PC-3 (cell line): ENCODE measurements at regions not wholly inside any gene's neighbourhood (a gene's known extent, or its start where the extent isn't known, plus 50 kb on each side); places are given as distances from the start of the nearest gene placed in this dataset.

Experiments
- ATAC-seq: fragments of 200-7000 bp; cut with Tn5 transposase; 2 replicates; pipeline ENCODE4 v1.9.1; 2020; ENCODE audit warnings: mild to moderate bottlenecking, moderate library complexity
- BruUV-seq: library from RNA; stranded (reverse); fragments of 400-500 nt; replicated peaks from 2 replicates; lab custom pipeline; 2021; lab: Mats Ljungman, UMichigan
- CTCF ChIA-PET: fragments of 300-600 bp; sonication (Branson Sonifier 250); formaldehyde crosslinking; loops from one replicate; lab custom pipeline; 2022; ENCODE audit warnings: antibody characterized with exemption; lab: Charles Lee
- POLR2A ChIA-PET: fragments of 300-600 bp; sonication (Branson Sonifier 250); formaldehyde crosslinking; loops from one replicate; lab custom pipeline; 2022; ENCODE audit warnings: antibody characterized with exemption; ENCODE audit not compliant: unreplicated experiment; lab: Charles Lee
- DNase-seq: peaks from one replicate; pipeline ENCODE4 v3.0.0-alpha.2; 2015
- H2AFZ ChIP-seq: fragments of 300-600 bp; sonication (generic); 2 replicates; pipeline ENCODE4 v1.6.0; 2016; ENCODE audit warnings: antibody characterized with exemption, low read length
- H3F3A ChIP-seq: fragments of 300-600 bp; sonication (generic); one replicate; pipeline ENCODE4 v1.6.0; 2017; ENCODE audit warnings: antibody characterized with exemption, low read length, control low read depth, mild to moderate bottlenecking; ENCODE audit not compliant: unreplicated experiment
- H3K27ac ChIP-seq: fragments of 300-600 bp; sonication (generic); 2 replicates; pipeline ENCODE4 v1.5.1; 2016; ENCODE audit warnings: mild to moderate bottlenecking, low read length
- H3K27me3 ChIP-seq: fragments of 300-600 bp; sonication (generic); 2 replicates; pipeline ENCODE4 v1.6.1; 2016; ENCODE audit warnings: low read length, mixed read lengths
- H3K36me3 ChIP-seq: fragments of 300-600 bp; sonication (generic); 2 replicates; pipeline ENCODE4 v1.6.1; 2016; ENCODE audit warnings: low read depth, mixed run types, low read length, mixed read lengths
- H3K4me1 ChIP-seq: fragments of 300-600 bp; sonication (generic); 2 replicates; pipeline ENCODE4 v1.5.1; 2016; ENCODE audit warnings: low read length; ENCODE audit not compliant: insufficient read depth
- H3K4me2 ChIP-seq: fragments of 300-600 bp; sonication (generic); 2 replicates; pipeline ENCODE4 v1.6.0; 2016; ENCODE audit warnings: low read length
- H3K4me3 ChIP-seq: fragments of 300-600 bp; sonication (generic); 2 replicates; pipeline ENCODE4 v1.5.1; 2016; ENCODE audit warnings: mild to moderate bottlenecking, low read length, mixed read lengths
- H3K79me2 ChIP-seq: fragments of 300-600 bp; sonication (generic); 2 replicates; pipeline ENCODE4 v1.6.1; 2017; ENCODE audit warnings: low read length, mixed read lengths
- H3K9ac ChIP-seq: fragments of 300-600 bp; sonication (generic); 2 replicates; pipeline ENCODE4 v1.6.0; 2016; ENCODE audit warnings: mild to moderate bottlenecking, low read length
- H3K9me2 ChIP-seq: fragments of 300-600 bp; sonication (generic); replicated peaks from 2 replicates; pipeline ENCODE4 v1.6.1; 2016; ENCODE audit warnings: mixed run types, low read length, mixed read lengths
- H3K9me3 ChIP-seq: fragments of 300-600 bp; sonication (generic); 2 replicates; pipeline ENCODE4 v1.6.1; 2016; ENCODE audit warnings: low read length, mixed read lengths
- H4K20me1 ChIP-seq: fragments of 300-600 bp; sonication (generic); 2 replicates; pipeline ENCODE4 v1.6.1; 2016; ENCODE audit warnings: low read length, mixed read lengths
- EZH2 ChIP-seq: fragments of 300-600 bp; sonication (generic); IDR thresholded peaks from one replicate; pipeline ENCODE4 v1.6.1; 2017; ENCODE audit warnings: antibody characterized with exemption, mild to moderate bottlenecking, low read length; ENCODE audit not compliant: unreplicated experiment
- EZH2phosphoT487 ChIP-seq: fragments of 300-600 bp; sonication (generic); IDR thresholded peaks from 2 replicates; pipeline ENCODE4 v1.6.1; 2018; ENCODE audit warnings: mild to moderate bottlenecking, antibody characterized with exemption, low read length, borderline replicate concordance
- intact Hi-C: fragments of 100-400 bp; cut with micrococcal nuclease; formaldehyde crosslinking; loops from 2 replicates; pipeline ENCODE4 v1.9.0; 2023
- TF ChIP-seq, protein P1 (sequence below): fragments of 300-600 bp; sonication (generic); conservative IDR thresholded peaks from 2 replicates; pipeline ENCODE4 v1.5.1; 2017; ENCODE audit warnings: antibody characterized with exemption, low read depth, mild to moderate bottlenecking, low read length

DNA sequence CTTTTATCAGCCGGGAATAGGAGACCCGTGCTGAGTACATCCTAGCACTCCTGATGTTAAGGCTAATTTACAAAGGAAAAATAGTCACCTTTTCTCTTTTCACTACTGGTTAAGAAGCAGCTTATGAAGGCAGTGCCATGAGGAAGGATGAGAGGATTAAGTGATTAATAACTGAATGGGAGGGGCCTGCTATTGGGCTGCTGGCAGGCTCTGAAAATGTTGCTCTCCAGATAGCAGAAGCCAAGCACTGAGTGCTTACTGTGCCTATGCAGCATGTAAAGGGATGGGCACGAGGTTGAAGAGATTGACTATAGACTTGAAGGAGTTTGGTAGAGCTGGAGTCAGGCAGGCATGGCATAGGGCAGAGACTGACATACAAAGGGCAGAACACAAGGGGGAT is 282.4 kb upstream of the THSD7B start:
- Histone ChIP-seq H2AFZ (no peak overlapping the region), H3K79me2 (no peaks in the 10 kb centered on the region), H3K36me3 (no peaks in the 10 kb centered on the region), H3F3A (no peaks in the 10 kb centered on the region), H3K4me1 (no peaks in the 10 kb centered on the region), H4K20me1 (no peaks in the 10 kb centered on the region), H3K9ac (no peak overlapping the region), H3K9me3 (0 out of 2 replicates have a peak, but pooled peaks cover 7% of the 10 kb centered on the region), H3K27ac (no peak overlapping the region), H3K27me3 (0 out of 2 replicates have a peak, but pooled peaks cover 12% of the 10 kb centered on the region), H3K9me2 (no peaks in the 10 kb centered on the region), H3K4me2 (no peak overlapping the region), H3K4me3 (no peak overlapping the region)
- intact Hi-C loops, result no loop called here
- ChIA-PET POLR2A (no interaction called here), CTCF (no interaction called here)
- TF ChIP-seq EZH2phosphoT487 (no peak), EZH2 (no peak)
- TF ChIP-seq, protein P1, sequence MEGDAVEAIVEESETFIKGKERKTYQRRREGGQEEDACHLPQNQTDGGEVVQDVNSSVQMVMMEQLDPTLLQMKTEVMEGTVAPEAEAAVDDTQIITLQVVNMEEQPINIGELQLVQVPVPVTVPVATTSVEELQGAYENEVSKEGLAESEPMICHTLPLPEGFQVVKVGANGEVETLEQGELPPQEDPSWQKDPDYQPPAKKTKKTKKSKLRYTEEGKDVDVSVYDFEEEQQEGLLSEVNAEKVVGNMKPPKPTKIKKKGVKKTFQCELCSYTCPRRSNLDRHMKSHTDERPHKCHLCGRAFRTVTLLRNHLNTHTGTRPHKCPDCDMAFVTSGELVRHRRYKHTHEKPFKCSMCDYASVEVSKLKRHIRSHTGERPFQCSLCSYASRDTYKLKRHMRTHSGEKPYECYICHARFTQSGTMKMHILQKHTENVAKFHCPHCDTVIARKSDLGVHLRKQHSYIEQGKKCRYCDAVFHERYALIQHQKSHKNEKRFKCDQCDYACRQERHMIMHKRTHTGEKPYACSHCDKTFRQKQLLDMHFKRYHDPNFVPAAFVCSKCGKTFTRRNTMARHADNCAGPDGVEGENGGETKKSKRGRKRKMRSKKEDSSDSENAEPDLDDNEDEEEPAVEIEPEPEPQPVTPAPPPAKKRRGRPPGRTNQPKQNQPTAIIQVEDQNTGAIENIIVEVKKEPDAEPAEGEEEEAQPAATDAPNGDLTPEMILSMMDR, result no peak
- ATAC-seq, result no peak
- no peak for DNase-seq
- no TSS peak for BruUV-seq

DNA sequence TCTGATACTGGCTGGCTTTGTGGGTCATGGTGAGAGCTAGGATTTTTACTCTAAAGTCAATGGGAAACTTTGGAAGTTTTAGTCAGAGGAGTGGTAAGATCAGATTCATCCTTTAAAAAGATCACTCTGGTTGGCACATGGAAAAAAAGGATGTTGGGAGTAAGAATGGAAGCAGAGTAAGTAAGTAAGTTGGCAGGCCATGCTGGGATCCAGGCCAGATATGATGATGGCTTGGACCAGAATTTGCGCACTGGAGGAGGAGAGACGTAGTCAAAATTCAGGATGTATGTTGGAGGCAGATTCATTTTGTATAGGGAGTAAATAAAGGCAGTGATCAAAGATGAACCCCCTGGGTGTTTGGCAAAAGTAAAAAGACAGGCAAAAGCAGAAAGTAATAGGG is 283.3 kb upstream of the THSD7B start:
- CTCF ChIA-PET, result no interaction called here
- POLR2A ChIA-PET, result no interaction called here

DNA sequence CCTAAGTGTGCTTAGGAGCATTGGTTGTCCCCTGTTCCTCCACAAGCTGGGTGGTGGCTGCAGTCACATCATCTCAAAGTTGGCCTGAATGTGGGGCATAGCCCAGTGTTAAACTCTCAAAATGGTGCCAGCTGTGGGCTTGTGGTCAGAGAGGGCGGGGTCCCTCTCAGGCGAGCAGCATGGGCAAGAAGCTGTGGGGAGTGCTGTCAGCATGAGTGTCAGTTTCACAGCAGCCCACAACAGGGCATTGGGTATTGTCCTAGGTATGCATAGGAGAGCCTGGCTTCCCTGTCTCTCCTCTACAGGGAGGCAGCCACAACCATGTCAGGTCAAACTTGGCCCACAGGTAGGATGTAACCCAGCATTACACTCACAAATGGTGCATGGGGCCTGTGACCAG is 285.6 kb upstream of the THSD7B start:
- ATAC-seq (no peak), DNase-seq (no peak)
- Histone ChIP-seq H3F3A (no peaks in the 10 kb centered on the region), H3K27ac (no peak overlapping the region), H4K20me1 (no peaks in the 10 kb centered on the region), H3K4me3 (no peak overlapping the region), H3K9me2 (no peaks in the 10 kb centered on the region), H3K4me2 (no peak overlapping the region), H3K36me3 (no peaks in the 10 kb centered on the region), H3K9ac (no peak overlapping the region), H3K4me1 (no peaks in the 10 kb centered on the region), H3K9me3 (0 out of 2 replicates have a peak, but pooled peaks cover 8% of the 10 kb centered on the region), H2AFZ (no peak overlapping the region), H3K27me3 (0 out of 2 replicates have a peak, but pooled peaks cover 5% of the 10 kb centered on the region), H3K79me2 (no peaks in the 10 kb centered on the region)
- TF ChIP-seq EZH2phosphoT487, result no peak
- TF ChIP-seq, protein P1, result no peak
- no peak for TF ChIP-seq EZH2
- ChIA-PET CTCF (no interaction called here), POLR2A (no interaction called here)
- BruUV-seq, result no TSS peak
- intact Hi-C loops, result no loop called here

More for the DNA sequence above, 283.3 kb upstream of the THSD7B start:
- H2AFZ ChIP-seq, result no peak overlapping the region
- H3K36me3 ChIP-seq, result no peaks in the 10 kb centered on the region
- H3F3A ChIP-seq, result no peaks in the 10 kb centered on the region
- intact Hi-C loops, result no loop called here
- H4K20me1 ChIP-seq, result no peaks in the 10 kb centered on the region
- no peak overlapping the region for H3K9ac ChIP-seq
- no peaks in the 10 kb centered on the region for H3K79me2 ChIP-seq
- H3K27ac ChIP-seq, result no peak overlapping the region
- H3K9me3 ChIP-seq, result 0 out of 2 replicates have a peak, but pooled peaks cover 8% of the 10 kb centered on the region
- no peak overlapping the region for H3K4me3 ChIP-seq
- H3K9me2 ChIP-seq, result no peaks in the 10 kb centered on the region
- no peak for ATAC-seq
- no peak overlapping the region for H3K4me2 ChIP-seq
- BruUV-seq, result no TSS peak
- TF ChIP-seq EZH2phosphoT487 (no peak), EZH2 (no peak)
- H3K27me3 ChIP-seq, result 0 out of 2 replicates have a peak, but pooled peaks cover 10% of the 10 kb centered on the region
- no peaks in the 10 kb centered on the region for H3K4me1 ChIP-seq
- DNase-seq, result no peak
